ENCODE measurements at regions not wholly inside any gene's neighbourhood (a gene's known extent, or its start where the extent isn't known, plus 50 kb on each side); places are given as distances from the start of the nearest gene placed in this dataset.

DNA sequence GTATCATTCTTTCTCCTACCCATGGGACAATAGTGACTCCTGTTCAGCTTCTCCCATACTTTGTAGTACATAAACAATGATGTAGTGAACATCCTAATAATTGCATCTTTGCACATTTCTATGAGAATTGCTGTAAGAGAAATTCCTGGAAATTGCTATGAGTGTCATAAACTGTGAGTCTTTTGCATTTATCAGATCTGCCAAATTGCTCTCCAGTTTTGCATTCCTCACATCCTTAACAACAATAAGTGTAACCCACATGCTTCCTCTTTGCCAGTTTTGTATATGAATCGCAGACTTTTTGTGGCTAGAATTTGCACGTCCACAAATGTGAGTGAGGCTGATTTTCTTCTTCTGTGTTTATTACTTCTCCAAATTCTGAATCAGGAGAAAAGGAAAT, 124.0 kb upstream of the TBX5 start:
- TF ChIP-seq, protein P1, sequence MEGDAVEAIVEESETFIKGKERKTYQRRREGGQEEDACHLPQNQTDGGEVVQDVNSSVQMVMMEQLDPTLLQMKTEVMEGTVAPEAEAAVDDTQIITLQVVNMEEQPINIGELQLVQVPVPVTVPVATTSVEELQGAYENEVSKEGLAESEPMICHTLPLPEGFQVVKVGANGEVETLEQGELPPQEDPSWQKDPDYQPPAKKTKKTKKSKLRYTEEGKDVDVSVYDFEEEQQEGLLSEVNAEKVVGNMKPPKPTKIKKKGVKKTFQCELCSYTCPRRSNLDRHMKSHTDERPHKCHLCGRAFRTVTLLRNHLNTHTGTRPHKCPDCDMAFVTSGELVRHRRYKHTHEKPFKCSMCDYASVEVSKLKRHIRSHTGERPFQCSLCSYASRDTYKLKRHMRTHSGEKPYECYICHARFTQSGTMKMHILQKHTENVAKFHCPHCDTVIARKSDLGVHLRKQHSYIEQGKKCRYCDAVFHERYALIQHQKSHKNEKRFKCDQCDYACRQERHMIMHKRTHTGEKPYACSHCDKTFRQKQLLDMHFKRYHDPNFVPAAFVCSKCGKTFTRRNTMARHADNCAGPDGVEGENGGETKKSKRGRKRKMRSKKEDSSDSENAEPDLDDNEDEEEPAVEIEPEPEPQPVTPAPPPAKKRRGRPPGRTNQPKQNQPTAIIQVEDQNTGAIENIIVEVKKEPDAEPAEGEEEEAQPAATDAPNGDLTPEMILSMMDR (conservative IDR thresholded peaks at IDR 0.05; ENCODE audit: low read depth, low read length): no peak
- no peak for TF ChIP-seq EZH2 (IDR thresholded peaks at IDR 0.05; ENCODE audit: borderline replicate concordance, low read depth, low read length, poor library complexity, severe bottlenecking)

Measured in A673 (cell line).